Kidney (tissue), 13 donors: ENCODE measurements at regions not wholly inside any gene's neighbourhood (a gene's known extent, or its start where the extent isn't known, plus 50 kb on each side); places are given as distances from the start of the nearest gene placed in this dataset.

Experiments used
- DNase-seq, 5 donors: peaks; one replicate each; pipeline ENCODE4 v3.0.0-alpha.2; 2013 to 2020
- FAIRE-seq: peaks from 2 replicates; lab custom pipeline; 2012; peaks lifted over from hg19 to GRCh38; lab: Jason Lieb, UNC
- H3K27ac ChIP-seq, 2 donors: one replicate each; pipeline ENCODE4 v1.7.0; 2013; ENCODE audit warnings: low read depth in 2 of 2, low read length in 2 of 2, inconsistent platforms in 1 of 2
- H3K27me3 ChIP-seq: one replicate; pipeline ENCODE4 v1.7.1; 2013; ENCODE audit warnings: low read length, inconsistent platforms; ENCODE audit not compliant: control insufficient read depth, insufficient read depth
- H3K36me3 ChIP-seq, 3 donors: one replicate each; pipeline versions ENCODE4 v1.7.0 to v1.7.1; 2013; ENCODE audit warnings: low read length in 3 of 3, control low read depth in 1 of 3, inconsistent platforms in 1 of 3; ENCODE audit not compliant: insufficient read depth in 3 of 3, control insufficient read depth in 2 of 3
- H3K4me1 ChIP-seq, 3 donors: one replicate each; pipeline versions ENCODE4 v1.7.0 to v1.7.1; 2013; ENCODE audit warnings: low read length in 3 of 3, inconsistent platforms in 1 of 3, low read depth in 1 of 3; ENCODE audit not compliant: control insufficient read depth in 2 of 3, insufficient read depth in 2 of 3
- H3K4me3 ChIP-seq, 3 donors: one replicate each; pipeline versions ENCODE4 v1.7.0 to v1.8.1; 2013; ENCODE audit warnings: low read length in 3 of 3, control low read depth in 1 of 3, inconsistent platforms in 1 of 3
- H3K9ac ChIP-seq, 3 donors: one replicate each; pipeline versions ENCODE4 v1.7.0 to v1.7.1; 2013; ENCODE audit warnings: low read length in 3 of 3, control low read depth in 1 of 3, inconsistent platforms in 1 of 3
- H3K9me3 ChIP-seq, 3 donors: one replicate each; pipeline versions ENCODE4 v1.7.0 to v1.7.1; 2013; ENCODE audit warnings: low read length in 3 of 3, control low read depth in 1 of 3, inconsistent platforms in 1 of 3; ENCODE audit not compliant: control insufficient read depth in 2 of 3, insufficient read depth in 1 of 3
- CTCF ChIP-seq: IDR thresholded peaks from 3 replicates; pipeline ENCODE4 v1.5.1; 2012; ENCODE audit warnings: mild to moderate bottlenecking, moderate library complexity, borderline replicate concordance; ENCODE audit not compliant: insufficient read depth; ENCODE audit errors: extremely low read depth
- intact Hi-C: fragments of 100-400 bp; cut with DNase I; formaldehyde crosslinking; loops from one replicate; pipeline ENCODE4 v1.11.1; 2022
- donor health status: control.
- donor health status: control.
- donor health status: control.
- donor health status: control.
- donor health status: control.
- donor health status: DM: yes; HTN: yes; CAD: no.
- donor health status: Normal renal cell carcinoma (clear cell type).

GRCh38 chr10:43856299-43856698, 207.6 kb upstream of the ZNF32 start:
- Histone ChIP-seq H3K9me3 (no peaks in the 10 kb centered on the region), H3K27ac (no peak overlapping the region), H3K9ac (no peak overlapping the region), H3K4me3 (no peak overlapping the region), H3K4me1 (no peaks in the 10 kb centered on the region), H3K36me3 (no peaks in the 10 kb centered on the region), H3K27me3 (no peaks in the 10 kb centered on the region)
- TF ChIP-seq CTCF: no peak
- FAIRE-seq: no peak
- intact Hi-C loops: no loop called here
- no peak for DNase-seq

- H3K4me1 ChIP-seq: no peaks in the 10 kb centered on the region
- no peak overlapping the region for H3K9ac ChIP-seq
- FAIRE-seq (no peak), DNase-seq (no peak)
- no peaks in the 10 kb centered on the region for H3K27me3 ChIP-seq
- H3K9me3 ChIP-seq: no peaks in the 10 kb centered on the region
- no peak overlapping the region for H3K4me3 ChIP-seq
- intact Hi-C loops: no loop called here
- no peaks in the 10 kb centered on the region for H3K36me3 ChIP-seq
- no peak overlapping the region for H3K27ac ChIP-seq
- no peak for TF ChIP-seq CTCF
These were observed 207.1 kb upstream of the ZNF32 start for GRCh38 chr10:43855667-43856210.

GRCh38 chr10:43854007-43854406, 205.3 kb upstream of the ZNF32 start:
- Histone ChIP-seq H3K9ac (no peak overlapping the region), H3K9me3 (no peaks in the 10 kb centered on the region), H3K4me1 (no peaks in the 10 kb centered on the region), H3K36me3 (no peaks in the 10 kb centered on the region), H3K4me3 (no peak overlapping the region), H3K27me3 (no peaks in the 10 kb centered on the region), H3K27ac (no peak overlapping the region)
- intact Hi-C loops: no loop called here
- TF ChIP-seq CTCF: no peak
- FAIRE-seq: no peak
- DNase-seq: no peak

GRCh38 chr10:43853369-43853768, 204.7 kb upstream of the ZNF32 start:
- Histone ChIP-seq H3K9ac (no peak overlapping the region), H3K4me1 (no peaks in the 10 kb centered on the region), H3K9me3 (no peaks in the 10 kb centered on the region), H3K27me3 (no peaks in the 10 kb centered on the region), H3K36me3 (no peaks in the 10 kb centered on the region), H3K4me3 (no peak overlapping the region), H3K27ac (no peak overlapping the region)
- intact Hi-C loops: no loop called here
- DNase-seq: no peak
- no peak for FAIRE-seq
- no peak for TF ChIP-seq CTCF
